ENCODE measurements at regions not wholly inside any gene's neighbourhood (a gene's known extent, or its start where the extent isn't known, plus 50 kb on each side); places are given as distances from the start of the nearest gene placed in this dataset.
"Not testable (repeated sequence)": the region's sequence is repeated elsewhere in the genome, so short reads cannot be mapped to it uniquely, and the experiment has no call there.

- H3K27ac ChIP-seq, result no peak overlapping the region
- no peak overlapping the region for H3K4me3 ChIP-seq
Measured at GRCh38 chr6:126657561-126658175, 317.8 kb downstream of the CENPW start.

- H3K27ac ChIP-seq, result no peak overlapping the region
- no peak overlapping the region for H3K4me3 ChIP-seq
Measured at GRCh38 chr6:126660376-126660775, 320.5 kb downstream of the CENPW start.

DNA sequence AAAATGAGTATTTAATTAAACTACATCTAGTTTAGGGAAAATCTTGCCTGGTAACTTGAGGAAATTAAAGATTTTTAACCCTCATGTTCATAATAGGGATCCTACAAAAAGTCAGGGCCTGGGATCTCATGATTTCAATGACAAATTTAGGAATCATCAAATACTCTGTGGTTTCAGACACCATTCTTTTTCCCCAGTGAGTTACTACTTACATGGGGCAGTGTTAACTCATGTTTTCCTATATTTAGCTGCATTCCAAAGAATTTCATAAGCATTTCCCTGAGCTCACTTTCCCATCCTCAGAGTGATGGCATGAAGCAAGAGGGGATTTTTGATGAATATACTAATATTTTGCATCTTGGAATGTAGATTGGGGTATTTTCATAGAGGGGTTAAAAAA is 321.7 kb downstream of the CENPW start:
- no peak overlapping the region for H3K27ac ChIP-seq

GRCh38 chr6:126662966-126663365 is 323.1 kb downstream of the CENPW start:
- no peak overlapping the region for H3K4me3 ChIP-seq
- H3K27ac ChIP-seq, result no peak overlapping the region

More for the DNA sequence above, 321.7 kb downstream of the CENPW start:
- no peak overlapping the region for H3K4me3 ChIP-seq

- Histone ChIP-seq H3K4me3 (no peak overlapping the region), H3K27ac (no peak overlapping the region)
Measured at GRCh38 chr6:126664271-126664670, 324.4 kb downstream of the CENPW start.

GRCh38 chr6:126665551-126665950 is 325.6 kb downstream of the CENPW start:
- Histone ChIP-seq H3K4me3 (no peak overlapping the region), H3K27ac (no peak overlapping the region)

GRCh38 chr6:126667071-126667470 is 327.2 kb downstream of the CENPW start:
- H3K27ac ChIP-seq, result no peak overlapping the region

DNA sequence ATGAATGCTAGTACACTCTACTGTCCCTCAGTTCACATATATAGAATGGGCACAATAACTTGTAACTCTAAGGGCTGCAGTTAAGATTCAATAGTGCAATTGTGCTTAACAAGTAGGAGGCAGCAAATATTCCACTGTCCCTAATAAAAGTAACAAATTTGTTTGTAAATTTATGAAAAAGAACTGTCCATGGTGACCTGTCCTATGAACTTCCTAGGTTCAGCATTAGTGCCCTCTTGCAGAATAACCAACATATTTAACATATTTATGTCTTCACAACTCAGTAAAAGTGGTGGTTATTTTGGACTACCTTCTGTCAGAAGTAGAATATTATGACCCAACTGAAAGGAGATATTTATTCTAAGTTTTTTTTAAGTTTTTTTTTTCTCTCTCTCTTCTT is 327.8 kb downstream of the CENPW start:
- Histone ChIP-seq H3K4me3 (no peak overlapping the region), H3K27ac (no peak overlapping the region)

More at GRCh38 chr6:126667071-126667470, 327.2 kb downstream of the CENPW start:
- no peak overlapping the region for H3K4me3 ChIP-seq

DNA sequence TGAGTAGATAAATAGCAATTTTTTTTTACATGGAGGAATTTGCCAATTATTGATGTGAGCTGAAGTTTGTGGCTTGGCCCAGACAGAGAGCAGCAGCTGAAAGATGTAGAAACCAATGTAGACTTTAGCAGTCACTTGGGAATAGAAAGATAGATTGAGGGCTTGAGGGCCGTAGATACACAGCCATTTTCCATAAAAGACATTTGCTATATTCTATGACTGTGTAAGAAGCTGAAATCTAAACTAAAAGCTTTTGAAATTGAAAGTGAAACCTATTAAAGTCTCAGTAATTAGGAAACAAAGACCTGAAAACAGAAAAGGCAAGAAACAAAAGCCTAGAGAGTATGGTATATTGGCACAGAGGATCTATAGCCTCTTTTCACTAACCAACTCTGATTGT is 332.7 kb downstream of the CENPW start:
- peak overlapping the region in 1 of 21 experiments; percentile 2 for H3K27ac ChIP-seq
- no peak overlapping the region for H3K4me3 ChIP-seq

GRCh38 chr6:126673749-126674148 is 333.8 kb downstream of the CENPW start:
- not testable (repeated sequence) for H3K27ac ChIP-seq, H3K4me3 ChIP-seq

DNA sequence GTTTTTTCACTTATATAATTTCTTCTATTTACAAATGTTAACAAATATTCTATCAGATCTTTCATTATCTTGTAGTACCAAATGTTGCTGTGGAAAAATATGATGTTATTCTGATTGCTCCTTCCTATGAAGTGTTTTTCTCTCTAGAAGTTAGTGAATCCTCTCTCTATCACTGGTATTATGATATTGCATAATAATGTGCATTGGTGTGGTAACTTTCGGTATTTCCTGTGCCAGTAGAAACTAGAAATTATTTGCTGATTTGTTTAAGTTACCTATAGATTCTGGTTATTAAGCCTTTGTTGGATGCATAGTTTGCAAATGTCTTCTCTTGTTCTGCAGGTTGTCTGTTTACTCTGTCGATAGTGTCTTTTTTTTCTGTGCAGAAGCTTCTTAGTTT is 342.5 kb downstream of the CENPW start:
- H3K4me3 ChIP-seq, result no peak overlapping the region
- H3K27ac ChIP-seq, result no peak overlapping the region

DNA sequence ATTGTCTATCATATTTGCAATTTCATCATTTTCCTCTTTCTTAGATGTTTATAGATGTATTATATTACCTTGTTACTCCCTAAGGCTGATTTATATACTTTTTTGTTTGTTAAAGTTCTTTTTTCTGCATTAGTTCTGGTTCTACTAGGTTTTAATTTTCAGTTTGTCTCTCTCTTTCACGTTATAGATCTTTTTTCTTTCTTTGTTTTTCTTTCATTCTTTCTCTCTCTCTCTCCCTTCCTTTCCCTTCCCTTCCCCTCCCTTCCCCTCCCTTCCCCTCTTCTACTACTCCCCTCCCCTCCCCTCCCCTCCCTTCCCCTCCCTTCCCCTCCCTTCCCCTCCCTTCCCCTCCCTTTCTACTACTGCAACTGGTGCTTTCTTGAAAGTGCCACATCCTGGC is 345.3 kb downstream of the CENPW start:
- no peak overlapping the region for H3K4me3 ChIP-seq
- H3K27ac ChIP-seq, result no peak overlapping the region

DNA sequence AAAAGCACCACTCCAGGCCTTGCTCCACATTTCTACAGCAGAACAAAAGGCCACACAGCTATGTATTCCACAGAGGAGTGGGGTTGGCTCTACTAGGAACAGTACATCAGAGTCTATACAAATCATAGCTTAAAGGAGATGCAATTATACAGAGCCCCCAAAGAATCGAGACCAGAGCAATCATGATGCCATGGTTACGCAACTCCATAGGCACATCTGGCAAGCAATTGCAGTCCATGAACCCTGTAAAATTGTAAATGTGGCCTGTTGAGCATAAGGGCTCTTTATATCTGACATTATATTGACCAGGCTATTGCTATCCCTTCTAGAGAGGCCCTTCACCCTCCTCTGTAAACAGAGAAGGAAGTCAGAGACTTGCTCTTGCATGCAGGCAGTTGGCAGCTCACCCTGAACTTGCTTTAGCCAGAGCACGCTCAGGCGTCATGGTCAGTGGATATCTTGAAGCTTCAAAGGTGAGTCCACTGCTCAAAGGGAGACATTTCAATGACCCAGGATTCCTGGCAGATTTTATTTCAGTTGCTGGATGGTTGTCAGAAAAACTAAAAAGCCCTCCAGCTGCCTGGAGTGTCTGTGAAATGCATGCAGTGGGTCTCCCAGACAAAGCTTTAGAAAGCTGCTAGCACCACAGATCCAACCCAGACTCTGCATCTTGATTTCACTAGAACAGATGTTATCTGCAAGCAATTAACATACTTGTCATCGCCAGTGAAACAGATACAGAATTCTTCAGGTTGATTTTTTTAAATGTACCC is 357.2 kb downstream of the CENPW start:
- Histone ChIP-seq H3K27ac (no peak overlapping the region), H3K4me3 (no peak overlapping the region)

GRCh38 chr6:126698732-126699240 is 358.9 kb downstream of the CENPW start:
- no peak overlapping the region for H3K27ac ChIP-seq
- H3K4me3 ChIP-seq, result no peak overlapping the region

- no peak overlapping the region for H3K4me3 ChIP-seq
- no peak overlapping the region for H3K27ac ChIP-seq
Measured at GRCh38 chr6:126701676-126702560, 362.0 kb downstream of the CENPW start.

DNA sequence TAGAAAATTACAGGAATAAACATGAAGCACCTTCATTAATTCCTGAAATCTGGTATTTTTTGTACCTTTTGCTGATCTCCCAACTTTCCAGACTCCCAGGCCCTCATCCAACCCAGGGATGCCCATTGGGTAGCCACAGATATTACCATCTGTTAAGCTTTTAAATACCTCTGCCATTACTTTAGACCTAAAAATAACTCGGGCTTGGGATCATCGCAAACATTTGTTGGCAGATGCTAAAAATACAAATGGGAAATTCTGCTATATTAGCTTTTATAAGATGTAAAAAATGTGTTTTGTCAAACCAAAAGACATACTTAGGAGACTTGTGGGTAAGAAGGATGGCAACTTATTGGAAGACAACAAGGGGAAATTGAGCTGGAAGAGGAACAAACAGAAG is 376.1 kb downstream of the CENPW start:
- Histone ChIP-seq H3K27ac (no peak overlapping the region), H3K4me3 (no peak overlapping the region)

GRCh38 chr6:126716826-126717509 is 377.1 kb downstream of the CENPW start:
- no peak overlapping the region for H3K4me3 ChIP-seq
- peak overlapping the region in 1 of 21 experiments; percentile 55 for H3K27ac ChIP-seq

DNA sequence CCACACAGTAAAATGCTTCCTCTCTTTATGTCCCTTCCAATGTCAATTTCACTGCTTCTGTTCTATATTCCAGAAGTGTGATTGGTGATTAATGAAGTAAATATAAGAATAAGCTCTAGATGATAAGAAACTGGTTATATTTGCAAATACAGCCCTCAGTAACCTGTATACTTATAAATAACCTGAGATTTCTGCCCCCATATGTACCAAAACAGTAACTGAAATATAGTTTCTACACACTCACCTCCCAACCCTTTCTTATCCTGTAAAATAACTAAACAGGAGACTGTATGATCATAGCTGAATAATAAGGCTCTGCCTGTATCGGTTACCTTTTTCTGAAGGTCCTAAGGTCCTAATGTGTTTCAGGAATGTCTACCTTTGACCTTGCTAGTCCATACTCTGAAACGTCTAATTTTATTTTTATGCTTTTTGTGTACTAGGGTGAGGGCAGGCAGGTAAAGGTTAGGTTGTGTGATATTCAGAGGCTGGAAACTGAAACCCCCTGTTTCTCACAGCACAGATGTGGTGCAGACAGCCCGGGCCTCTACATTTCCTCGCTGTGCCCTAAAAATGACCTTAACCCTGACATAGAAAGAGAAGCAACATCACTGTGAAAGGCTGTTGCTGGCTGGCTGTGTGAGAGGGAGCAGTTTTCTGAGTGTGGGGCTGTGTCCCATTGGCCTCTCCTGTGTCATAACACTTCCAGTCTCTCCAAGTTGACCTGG is 378.8 kb downstream of the CENPW start:
- Histone ChIP-seq H3K27ac (no peak overlapping the region), H3K4me3 (no peak overlapping the region)

DNA sequence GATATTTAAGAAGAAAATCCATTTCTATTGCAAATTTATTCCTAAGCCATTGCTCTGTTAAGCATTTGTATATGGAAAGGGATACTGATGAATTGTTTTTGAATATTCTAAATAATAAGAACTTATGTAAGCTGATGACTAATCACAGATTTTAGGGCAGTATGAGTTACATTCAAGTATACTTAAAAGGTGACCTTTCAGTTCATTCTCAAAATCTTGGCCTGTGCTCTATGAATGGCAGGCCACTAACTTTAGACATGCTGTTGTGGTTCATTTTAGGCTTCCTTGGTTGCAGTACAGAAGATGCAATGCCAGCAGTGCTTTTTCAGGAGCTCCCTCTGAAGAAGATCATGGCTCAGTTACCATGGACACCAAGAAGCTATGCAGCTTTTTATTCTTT is 380.4 kb downstream of the CENPW start:
- H3K27ac ChIP-seq, result no peak overlapping the region
- no peak overlapping the region for H3K4me3 ChIP-seq

All from skin epidermis (tissue), 12 donors.